HEK293T (cell line): ENCODE measurements at regions not wholly inside any gene's neighbourhood (a gene's known extent, or its start where the extent isn't known, plus 50 kb on each side); places are given as distances from the start of the nearest gene placed in this dataset.

Source experiments
- ELF4 ChIP-seq: fragments of 450-650 bp; IDR thresholded peaks from 2 replicates; pipeline ENCODE4 v1.6.1; 2017; ENCODE audit warnings: antibody characterized with exemption
- FOXA1 ChIP-seq: fragments of 450-650 bp; IDR thresholded peaks from 2 replicates; pipeline ENCODE4 v1.6.1; 2016; ENCODE audit warnings: mild to moderate bottlenecking
- FOXK2 ChIP-seq: fragments of 450-650 bp; IDR thresholded peaks from 2 replicates; pipeline ENCODE4 v1.6.1; 2016; ENCODE audit warnings: mild to moderate bottlenecking
- L3MBTL2 ChIP-seq: fragments of 450-650 bp; conservative IDR thresholded peaks from 2 replicates; pipeline ENCODE4 v1.6.1; 2016; ENCODE audit warnings: mild to moderate bottlenecking
- LEF1 ChIP-seq: fragments of 450-650 bp; IDR thresholded peaks from 2 replicates; pipeline ENCODE4 v1.6.1; 2017; ENCODE audit warnings: mild to moderate bottlenecking, borderline replicate concordance
- SP1 ChIP-seq: fragments of 450-650 bp; IDR thresholded peaks from 2 replicates; pipeline ENCODE4 v1.6.1; 2017

- no peak for TF ChIP-seq FOXK2
- no peak for TF ChIP-seq SP1
- TF ChIP-seq L3MBTL2, result no peak
- no peak for TF ChIP-seq LEF1
- no peak for TF ChIP-seq ELF4
- TF ChIP-seq FOXA1, result no peak
Observed at GRCh38 chr6:2384528-2384927, 139.1 kb upstream of the GMDS start.
